ENCODE measurements at regions not wholly inside any gene's neighbourhood (a gene's known extent, or its start where the extent isn't known, plus 50 kb on each side); places are given as distances from the start of the nearest gene placed in this dataset.

DNA sequence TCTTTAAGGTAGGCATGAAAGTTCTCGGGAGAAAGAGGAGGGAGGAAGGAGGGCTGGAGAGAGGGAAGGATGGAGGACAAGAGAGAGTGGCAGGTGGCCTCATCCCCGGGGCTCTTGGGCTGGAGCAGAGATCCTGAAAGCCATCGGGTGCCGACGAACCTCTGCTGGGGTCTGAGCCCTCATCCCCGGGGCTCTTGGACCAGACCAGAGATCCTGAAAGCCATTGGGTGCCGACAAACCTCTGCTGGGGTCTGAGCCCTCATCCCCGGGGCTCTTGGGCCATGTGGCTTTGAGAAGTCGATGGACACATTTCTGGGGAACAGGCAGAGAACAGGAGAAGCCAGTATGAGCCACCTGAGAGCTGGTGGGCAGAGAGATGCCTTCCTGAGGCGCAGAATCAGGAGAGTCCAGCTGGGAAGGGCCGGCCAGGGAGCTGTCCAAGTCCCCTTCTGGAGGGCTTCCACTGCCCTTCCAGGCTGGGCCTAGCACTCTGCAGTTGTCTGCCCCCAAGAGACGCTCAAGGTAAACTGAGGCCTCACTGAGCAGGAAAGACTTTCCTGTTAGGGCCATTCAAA, 1398.1 kb downstream of the BRD1 start:
- DNase-seq (ENCODE audit: insufficient read length, low spot score) (no peak), FAIRE-seq (no peak)
- TF ChIP-seq, protein P1, sequence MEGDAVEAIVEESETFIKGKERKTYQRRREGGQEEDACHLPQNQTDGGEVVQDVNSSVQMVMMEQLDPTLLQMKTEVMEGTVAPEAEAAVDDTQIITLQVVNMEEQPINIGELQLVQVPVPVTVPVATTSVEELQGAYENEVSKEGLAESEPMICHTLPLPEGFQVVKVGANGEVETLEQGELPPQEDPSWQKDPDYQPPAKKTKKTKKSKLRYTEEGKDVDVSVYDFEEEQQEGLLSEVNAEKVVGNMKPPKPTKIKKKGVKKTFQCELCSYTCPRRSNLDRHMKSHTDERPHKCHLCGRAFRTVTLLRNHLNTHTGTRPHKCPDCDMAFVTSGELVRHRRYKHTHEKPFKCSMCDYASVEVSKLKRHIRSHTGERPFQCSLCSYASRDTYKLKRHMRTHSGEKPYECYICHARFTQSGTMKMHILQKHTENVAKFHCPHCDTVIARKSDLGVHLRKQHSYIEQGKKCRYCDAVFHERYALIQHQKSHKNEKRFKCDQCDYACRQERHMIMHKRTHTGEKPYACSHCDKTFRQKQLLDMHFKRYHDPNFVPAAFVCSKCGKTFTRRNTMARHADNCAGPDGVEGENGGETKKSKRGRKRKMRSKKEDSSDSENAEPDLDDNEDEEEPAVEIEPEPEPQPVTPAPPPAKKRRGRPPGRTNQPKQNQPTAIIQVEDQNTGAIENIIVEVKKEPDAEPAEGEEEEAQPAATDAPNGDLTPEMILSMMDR (IDR thresholded peaks at IDR 0.05; ENCODE audit: insufficient read depth, missing control alignments): no peak

DNA sequence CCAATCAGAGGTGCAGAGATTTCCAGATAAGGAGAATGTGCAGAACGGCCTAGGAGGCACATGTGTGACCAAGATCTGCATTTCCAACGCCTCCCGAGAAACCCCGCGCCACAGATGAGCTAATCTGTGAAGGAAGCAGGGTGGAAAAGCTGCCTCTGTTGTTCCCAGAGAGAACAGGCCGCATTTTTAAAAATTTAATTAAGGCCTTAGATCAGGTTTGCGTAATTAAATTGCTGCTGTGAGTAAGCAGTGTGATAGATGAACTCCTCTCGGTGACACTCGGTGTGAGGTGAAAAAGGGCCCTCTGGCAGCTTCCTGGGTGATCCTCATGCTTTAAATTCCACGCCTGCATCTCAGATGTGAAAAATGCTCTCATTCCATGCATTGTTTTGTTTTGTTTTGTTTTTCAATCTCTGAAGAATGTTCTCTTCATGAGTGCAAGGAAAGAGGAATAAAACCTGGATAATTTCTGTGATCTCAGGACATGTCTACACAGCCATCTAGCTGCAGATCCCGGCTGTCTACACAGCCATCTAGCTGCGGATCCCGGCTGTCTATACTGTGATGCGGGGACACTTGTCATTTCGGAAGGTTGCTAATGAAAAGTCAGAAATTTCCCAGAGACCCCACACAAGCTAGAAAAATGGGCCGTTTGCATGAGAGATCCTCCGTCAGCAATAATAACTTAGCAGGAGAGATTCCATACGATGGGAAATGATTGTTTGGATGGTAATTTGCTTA, 1398.9 kb downstream of the BRD1 start:
- DNase-seq (ENCODE audit: insufficient read length, low spot score): no peak
- FAIRE-seq: no peak
- TF ChIP-seq, protein P1 (IDR thresholded peaks at IDR 0.05; ENCODE audit: insufficient read depth, missing control alignments): no peak

DNA sequence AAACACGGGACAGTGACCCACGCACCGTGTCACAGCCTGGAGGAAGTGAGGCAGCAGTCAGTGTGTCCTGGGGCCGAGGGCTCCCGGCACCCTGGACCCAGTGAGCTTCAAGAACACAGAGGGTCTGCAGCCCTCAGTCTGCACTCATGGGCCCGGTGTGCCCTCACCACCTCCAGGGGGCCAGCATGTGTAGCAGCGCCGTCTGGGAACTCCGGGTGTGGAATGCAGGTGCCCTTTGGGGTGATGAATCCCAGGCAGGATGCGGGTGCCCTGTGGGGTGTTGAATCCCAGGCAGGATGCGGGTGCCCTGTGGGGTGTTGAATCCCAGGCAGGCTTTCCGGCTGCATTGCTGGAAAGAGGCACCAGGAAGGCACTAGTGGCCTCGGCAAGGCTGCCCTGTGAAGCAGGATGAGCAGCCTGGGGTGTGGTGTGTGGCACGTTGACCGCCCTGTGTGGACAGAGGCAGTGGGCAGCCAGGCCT, 1399.9 kb downstream of the BRD1 start:
- FAIRE-seq: no peak
- TF ChIP-seq, protein P1 (IDR thresholded peaks at IDR 0.05; ENCODE audit: insufficient read depth, missing control alignments): no peak
- no peak for DNase-seq (ENCODE audit: insufficient read length, low spot score)

DNA sequence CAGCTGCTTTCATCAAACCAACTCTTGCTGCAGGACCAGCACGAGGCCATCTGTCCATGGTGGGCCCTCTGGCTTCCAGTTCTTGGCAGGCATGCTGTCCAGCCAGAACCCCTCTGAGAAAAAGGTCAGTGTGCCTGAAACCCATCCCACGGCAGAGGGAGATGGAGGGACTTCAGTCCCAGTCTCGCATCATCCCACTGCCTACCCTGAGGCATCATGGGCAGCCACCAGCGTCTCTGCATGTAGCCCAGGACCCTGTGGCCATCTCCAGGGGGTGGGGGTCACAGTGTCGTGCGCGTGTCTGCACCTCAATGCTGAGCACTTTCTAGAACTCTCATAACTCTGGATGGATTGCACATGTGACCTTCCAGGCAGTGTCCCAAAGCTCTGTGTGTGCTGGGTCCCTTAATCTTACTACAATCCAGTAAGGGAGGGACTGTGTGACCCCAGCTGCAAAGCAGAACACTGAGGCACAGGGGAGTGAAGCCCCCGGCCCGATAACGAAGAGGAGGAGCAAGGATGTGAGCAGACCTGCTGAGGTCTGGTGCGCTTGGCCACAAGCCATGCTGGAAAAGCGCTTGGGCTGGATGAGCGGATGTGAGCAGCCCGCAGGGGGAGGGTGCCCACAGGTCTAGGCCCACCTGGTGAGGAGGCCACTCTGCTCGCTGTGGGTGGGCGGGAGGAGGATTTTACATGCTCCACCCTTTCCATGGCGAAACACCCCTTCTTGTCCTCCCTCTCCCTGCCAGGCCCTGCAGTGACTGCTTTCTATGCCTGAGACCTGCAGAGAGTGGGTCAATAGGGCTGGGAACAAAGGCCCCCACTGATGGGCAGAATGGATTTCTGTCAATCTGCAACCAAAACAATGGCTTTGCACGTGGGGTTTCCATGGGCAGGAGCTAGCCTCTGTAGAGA, 1401.0 kb downstream of the BRD1 start:
- FAIRE-seq (no peak), DNase-seq (ENCODE audit: insufficient read length, low spot score) (no peak)
- TF ChIP-seq, protein P1 (IDR thresholded peaks at IDR 0.05; ENCODE audit: insufficient read depth, missing control alignments): no peak

DNA sequence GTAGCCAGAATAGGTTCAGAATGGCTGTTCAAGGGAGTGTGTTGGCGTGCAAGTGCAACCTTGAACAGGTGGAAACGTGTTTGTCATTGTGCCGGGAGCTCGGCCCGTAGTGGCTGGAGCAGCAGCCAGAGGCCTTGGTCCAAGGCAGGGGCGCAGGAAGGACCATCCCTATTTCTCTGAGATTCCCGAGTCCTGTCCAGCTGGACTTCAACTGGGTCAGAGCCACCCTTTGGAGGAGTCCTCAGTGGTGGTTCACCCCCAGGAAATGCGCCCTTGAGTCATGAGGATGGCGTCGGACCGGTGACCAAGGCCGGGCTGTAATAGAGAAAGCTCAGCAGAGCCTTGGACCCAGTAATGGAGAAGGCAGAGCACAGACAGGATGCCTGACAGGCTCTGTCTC, 1402.0 kb downstream of the BRD1 start:
- TF ChIP-seq, protein P1 (IDR thresholded peaks at IDR 0.05; ENCODE audit: insufficient read depth, missing control alignments): no peak
- DNase-seq (ENCODE audit: insufficient read length, low spot score) (no peak), FAIRE-seq (no peak)

DNA sequence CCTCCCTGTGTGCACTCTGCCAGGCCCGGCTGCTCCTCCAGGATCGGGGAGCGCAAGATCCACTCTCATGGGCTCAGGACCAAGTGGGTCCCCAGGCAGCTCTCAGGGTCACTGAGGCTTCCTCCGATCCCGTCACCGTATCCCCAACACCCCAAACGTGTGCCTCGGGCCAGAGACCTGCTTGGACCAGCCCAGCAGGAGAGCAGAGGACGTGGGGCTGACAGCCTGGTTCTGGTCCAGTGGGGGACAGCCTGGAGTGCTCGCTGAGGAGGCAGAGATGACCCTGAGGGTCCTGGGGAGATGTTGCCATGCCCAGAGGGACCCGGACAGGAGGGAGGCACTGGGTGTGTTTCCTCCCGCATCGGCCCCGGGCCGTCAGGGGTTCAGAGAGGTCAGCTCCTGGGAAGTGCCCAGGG, 1402.6 kb downstream of the BRD1 start:
- DNase-seq (ENCODE audit: insufficient read length, low spot score): no peak
- no peak for FAIRE-seq
- TF ChIP-seq, protein P1 (IDR thresholded peaks at IDR 0.05; ENCODE audit: insufficient read depth, missing control alignments): no peak

Data from D721Med (cell line).